ENCODE measurements at regions not wholly inside any gene's neighbourhood (a gene's known extent, or its start where the extent isn't known, plus 50 kb on each side); places are given as distances from the start of the nearest gene placed in this dataset.
"Not testable (repeated sequence)": the region's sequence is repeated elsewhere in the genome, so short reads cannot be mapped to it uniquely, and the experiment has no call there.

DNA sequence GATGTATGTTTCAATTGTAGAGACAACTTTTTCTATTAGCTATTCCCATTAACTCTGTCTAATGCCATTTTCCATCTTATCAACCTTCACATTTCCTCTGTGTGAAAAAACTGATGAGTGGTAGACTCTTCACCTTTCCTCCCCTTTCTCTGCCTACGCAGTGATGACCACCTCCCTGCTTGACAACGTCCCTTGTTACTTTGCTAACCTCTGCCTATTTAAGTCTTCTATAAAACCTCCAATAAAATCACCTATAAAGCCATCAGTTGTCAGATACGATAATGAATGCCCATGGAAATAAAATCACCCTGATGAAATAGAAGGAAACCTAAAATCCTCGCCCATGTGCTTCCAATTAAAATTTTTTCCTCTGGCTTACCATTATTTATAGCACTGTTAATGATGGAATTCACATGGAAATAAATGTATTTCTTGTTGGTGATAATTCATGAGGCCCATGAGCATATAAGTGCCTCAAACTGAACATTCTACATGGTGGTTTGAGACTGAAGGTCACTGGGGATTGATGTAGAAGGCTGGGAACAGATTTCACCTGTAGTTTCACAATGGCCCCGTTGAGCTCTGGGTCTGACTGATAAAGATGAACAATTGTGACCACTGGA lies 1454.0 kb upstream of the SEL1L start:
- H3K36me3 ChIP-seq (ENCODE audit: insufficient read depth, low read length), result no peaks in the 10 kb centered on the region
- no peaks in the 10 kb centered on the region for H3K9me2 ChIP-seq (replicated peaks; ENCODE audit: insufficient read depth, low read length)
- no peaks in the 10 kb centered on the region for H3K9me3 ChIP-seq (ENCODE audit: low read length)
- no peaks in the 10 kb centered on the region for H3K4me1 ChIP-seq (ENCODE audit: low read length)
- no peak for DNase-seq
- H3K4me3 ChIP-seq (ENCODE audit: low read length), result no peak overlapping the region
- H2AFZ ChIP-seq (ENCODE audit: low read length), result no peak overlapping the region
- no peak overlapping the region for H3K9ac ChIP-seq (ENCODE audit: low read length)
- H3K79me2 ChIP-seq (ENCODE audit: low read length), result no peaks in the 10 kb centered on the region
- H3K27ac ChIP-seq (ENCODE audit: low read length), result no peak overlapping the region
- H3K27me3 ChIP-seq (ENCODE audit: low read length), result no peaks in the 10 kb centered on the region
- H3K4me2 ChIP-seq (ENCODE audit: low read depth, low read length, poor library complexity, severe bottlenecking), result no peak overlapping the region
- no peaks in the 10 kb centered on the region for H4K20me1 ChIP-seq (ENCODE audit: insufficient read depth, low read depth, low read length)

DNA sequence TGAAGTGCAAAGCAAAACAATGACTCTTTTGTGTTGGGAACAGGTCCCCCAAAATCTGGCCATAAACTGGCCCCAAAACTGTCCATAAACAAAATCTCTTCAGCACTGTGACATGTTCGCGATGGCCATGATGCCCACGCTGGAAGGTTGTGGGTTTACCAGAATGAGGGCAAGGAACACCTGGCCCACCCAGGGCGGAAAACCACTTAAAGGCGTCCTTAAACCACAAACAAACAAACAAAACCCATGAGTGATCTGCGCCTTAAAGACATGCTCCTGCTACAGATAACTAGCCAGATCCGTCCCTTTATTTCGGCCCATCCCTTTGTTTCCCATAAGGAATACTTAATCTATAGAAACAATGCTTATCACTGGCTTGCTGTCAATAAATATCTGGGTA lies 1460.9 kb upstream of the SEL1L start:
- H3K9me2 ChIP-seq (replicated peaks; ENCODE audit: insufficient read depth, low read length); H3K27ac ChIP-seq (ENCODE audit: low read length); H3K27me3 ChIP-seq (ENCODE audit: low read length); H2AFZ ChIP-seq (ENCODE audit: low read length); H3K79me2 ChIP-seq (ENCODE audit: low read length); H3K36me3 ChIP-seq (ENCODE audit: insufficient read depth, low read length); H3K4me3 ChIP-seq (ENCODE audit: low read length); H4K20me1 ChIP-seq (ENCODE audit: insufficient read depth, low read depth, low read length); H3K4me1 ChIP-seq (ENCODE audit: low read length); H3K9me3 ChIP-seq (ENCODE audit: low read length); H3K9ac ChIP-seq (ENCODE audit: low read length); DNase-seq; H3K4me2 ChIP-seq (ENCODE audit: low read depth, low read length, poor library complexity, severe bottlenecking): not testable (repeated sequence)

DNA sequence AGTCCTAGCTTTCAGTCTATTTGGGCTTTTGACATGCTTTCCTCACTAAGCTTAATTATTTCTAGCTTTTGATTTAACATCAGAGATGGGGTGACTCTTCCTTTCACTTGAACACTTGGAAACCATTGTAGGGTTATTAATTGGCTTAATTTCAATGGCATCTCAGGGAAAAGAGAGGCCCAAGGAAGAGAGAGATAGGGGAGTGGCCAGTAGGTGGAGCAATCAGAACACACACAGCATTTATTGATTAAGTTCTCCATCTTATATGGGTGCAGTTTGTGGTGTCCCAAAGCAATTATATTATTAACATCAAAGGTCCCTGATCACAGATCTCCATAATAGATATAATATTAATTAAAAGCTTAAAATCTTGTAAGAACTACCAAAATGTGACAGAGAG lies 1466.1 kb upstream of the SEL1L start:
- no peaks in the 10 kb centered on the region for H3K4me1 ChIP-seq (ENCODE audit: low read length)
- no peaks in the 10 kb centered on the region for H3K27me3 ChIP-seq (ENCODE audit: low read length)
- no peak overlapping the region for H3K9ac ChIP-seq (ENCODE audit: low read length)
- no peak overlapping the region for H3K4me2 ChIP-seq (ENCODE audit: low read depth, low read length, poor library complexity, severe bottlenecking)
- H3K4me3 ChIP-seq (ENCODE audit: low read length), result no peak overlapping the region
- H3K9me3 ChIP-seq (ENCODE audit: low read length), result no peaks in the 10 kb centered on the region
- H3K9me2 ChIP-seq (replicated peaks; ENCODE audit: insufficient read depth, low read length), result no peaks in the 10 kb centered on the region
- no peaks in the 10 kb centered on the region for H4K20me1 ChIP-seq (ENCODE audit: insufficient read depth, low read depth, low read length)
- no peak overlapping the region for H3K27ac ChIP-seq (ENCODE audit: low read length)
- H2AFZ ChIP-seq (ENCODE audit: low read length), result no peak overlapping the region
- no peaks in the 10 kb centered on the region for H3K36me3 ChIP-seq (ENCODE audit: insufficient read depth, low read length)
- H3K79me2 ChIP-seq (ENCODE audit: low read length), result no peaks in the 10 kb centered on the region
- peak; percentile 59 for DNase-seq

DNA sequence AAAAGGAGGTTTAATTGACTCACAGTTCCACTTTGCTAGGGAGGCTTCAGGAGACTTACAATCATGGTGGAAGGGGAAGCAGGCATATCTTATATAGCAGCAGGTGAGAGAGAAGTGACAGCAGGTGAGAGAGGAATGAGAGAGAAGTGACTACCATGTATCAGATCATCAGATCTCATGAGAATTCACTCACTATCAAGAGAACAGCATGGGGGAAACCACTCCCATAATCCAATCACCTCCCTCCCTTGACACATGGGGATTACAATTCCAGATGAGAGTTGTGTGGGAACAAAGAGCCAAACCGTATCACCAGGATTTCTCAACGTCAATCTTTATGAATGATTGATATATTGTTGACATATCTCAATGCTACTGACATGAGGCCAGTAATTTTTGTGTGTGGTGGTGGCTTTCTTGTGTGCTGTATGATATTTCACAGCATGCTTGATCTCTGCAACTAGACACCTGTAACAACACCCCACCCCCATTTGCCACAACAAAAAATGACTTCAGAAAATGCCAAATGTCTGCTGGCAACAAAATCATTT lies 1470.9 kb upstream of the SEL1L start:
- Histone ChIP-seq H3K9me2 (replicated peaks; ENCODE audit: insufficient read depth, low read length) (no peaks in the 10 kb centered on the region), H4K20me1 (ENCODE audit: insufficient read depth, low read depth, low read length) (no peaks in the 10 kb centered on the region), H3K4me3 (ENCODE audit: low read length) (no peak overlapping the region), H3K27ac (ENCODE audit: low read length) (no peak overlapping the region), H3K4me2 (ENCODE audit: low read depth, low read length, poor library complexity, severe bottlenecking) (no peak overlapping the region), H3K27me3 (ENCODE audit: low read length) (no peaks in the 10 kb centered on the region), H3K9ac (ENCODE audit: low read length) (no peak overlapping the region), H3K9me3 (ENCODE audit: low read length) (no peaks in the 10 kb centered on the region), H2AFZ (ENCODE audit: low read length) (no peak overlapping the region), H3K4me1 (ENCODE audit: low read length) (no peaks in the 10 kb centered on the region), H3K79me2 (ENCODE audit: low read length) (no peaks in the 10 kb centered on the region), H3K36me3 (ENCODE audit: insufficient read depth, low read length) (no peaks in the 10 kb centered on the region)
- no peak for DNase-seq

DNA sequence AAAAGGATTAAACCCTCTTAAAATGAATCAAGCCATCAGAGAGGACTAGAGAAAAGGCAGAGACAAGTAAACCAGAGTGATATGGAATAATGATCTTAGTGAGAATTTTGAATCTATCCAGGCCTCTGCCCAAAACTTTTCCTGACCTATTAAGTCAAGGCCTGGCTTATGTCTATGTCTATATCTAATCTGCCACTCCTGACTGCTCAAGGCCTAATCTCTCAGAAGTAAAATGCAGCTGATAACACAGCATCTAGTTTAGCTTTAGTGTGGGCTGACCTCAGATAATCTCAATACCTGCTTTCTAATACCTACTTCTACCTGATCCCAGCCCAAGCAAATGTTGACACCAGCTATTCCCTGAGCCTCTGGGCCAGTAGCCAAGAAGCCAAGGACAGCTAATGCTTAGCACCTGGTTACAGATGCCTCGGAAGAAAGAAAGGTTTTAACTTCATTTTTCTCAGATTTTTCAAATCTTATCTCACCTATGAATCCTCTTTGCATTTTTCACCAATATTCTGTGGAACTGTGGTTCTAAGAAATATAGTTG lies 1472.5 kb upstream of the SEL1L start:
- no peak for DNase-seq
- Histone ChIP-seq H3K4me3 (ENCODE audit: low read length) (no peak overlapping the region), H3K4me2 (ENCODE audit: low read depth, low read length, poor library complexity, severe bottlenecking) (no peak overlapping the region), H3K79me2 (ENCODE audit: low read length) (no peaks in the 10 kb centered on the region), H4K20me1 (ENCODE audit: insufficient read depth, low read depth, low read length) (no peaks in the 10 kb centered on the region), H3K36me3 (ENCODE audit: insufficient read depth, low read length) (no peaks in the 10 kb centered on the region), H3K27ac (ENCODE audit: low read length) (no peak overlapping the region), H3K4me1 (ENCODE audit: low read length) (no peaks in the 10 kb centered on the region), H3K9ac (ENCODE audit: low read length) (no peak overlapping the region), H3K27me3 (ENCODE audit: low read length) (no peaks in the 10 kb centered on the region), H2AFZ (ENCODE audit: low read length) (no peak overlapping the region), H3K9me2 (replicated peaks; ENCODE audit: insufficient read depth, low read length) (no peaks in the 10 kb centered on the region), H3K9me3 (ENCODE audit: low read length) (no peaks in the 10 kb centered on the region)

DNA sequence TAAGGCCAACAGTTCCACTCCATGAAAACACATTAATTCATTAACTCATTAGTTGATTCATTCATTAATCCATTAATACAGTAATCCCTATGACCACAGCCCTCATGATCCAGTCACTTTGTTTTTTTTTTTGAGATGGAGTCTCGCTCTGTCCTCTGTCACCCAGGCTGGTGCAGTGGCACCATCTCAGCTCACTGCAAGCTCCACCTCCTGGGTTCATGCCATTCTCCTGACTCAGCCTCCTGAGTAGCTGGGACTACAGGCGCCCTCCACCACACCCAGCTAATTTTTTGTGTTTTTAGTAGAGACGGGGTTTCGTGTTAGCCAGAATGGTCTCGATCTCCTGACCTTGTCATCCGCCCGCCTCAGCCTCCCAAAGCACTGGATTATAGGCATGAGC lies 1473.4 kb upstream of the SEL1L start:
- H3K4me2 ChIP-seq (ENCODE audit: low read depth, low read length, poor library complexity, severe bottlenecking); H3K9ac ChIP-seq (ENCODE audit: low read length); H3K4me3 ChIP-seq (ENCODE audit: low read length); H3K36me3 ChIP-seq (ENCODE audit: insufficient read depth, low read length); H3K9me3 ChIP-seq (ENCODE audit: low read length); H3K79me2 ChIP-seq (ENCODE audit: low read length); H3K27me3 ChIP-seq (ENCODE audit: low read length); DNase-seq; H2AFZ ChIP-seq (ENCODE audit: low read length); H3K4me1 ChIP-seq (ENCODE audit: low read length); H3K27ac ChIP-seq (ENCODE audit: low read length); H4K20me1 ChIP-seq (ENCODE audit: insufficient read depth, low read depth, low read length); H3K9me2 ChIP-seq (replicated peaks; ENCODE audit: insufficient read depth, low read length): not testable (repeated sequence)

DNA sequence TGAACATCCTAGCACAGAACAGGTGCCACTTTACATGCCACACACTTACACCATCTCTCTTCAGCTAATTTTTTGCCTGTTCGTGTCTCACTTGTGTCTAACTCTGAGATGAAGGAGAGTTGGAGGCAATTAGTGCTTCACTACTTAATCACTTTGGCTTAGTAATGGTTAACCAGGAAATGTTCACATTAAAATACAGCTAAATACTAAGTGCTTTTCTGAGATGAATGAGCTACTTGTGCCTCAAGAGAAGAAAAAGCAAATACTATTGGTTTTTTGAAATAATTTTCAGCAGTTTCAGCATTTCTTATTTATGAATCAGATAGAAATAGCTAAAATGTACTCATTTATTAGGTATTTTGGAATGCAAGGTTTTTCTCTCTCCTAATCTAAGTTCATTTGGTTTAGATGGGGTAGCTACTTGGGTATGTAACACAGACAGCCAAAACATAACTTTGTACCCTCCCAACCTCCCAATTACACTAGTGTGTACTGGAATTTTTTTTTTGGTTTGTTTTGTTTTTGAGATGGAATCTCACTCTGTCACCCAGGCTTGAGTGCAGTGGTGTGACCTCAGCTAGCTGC lies 1474.1 kb upstream of the SEL1L start:
- Histone ChIP-seq H3K9me2 (replicated peaks; ENCODE audit: insufficient read depth, low read length) (no peaks in the 10 kb centered on the region), H3K4me1 (ENCODE audit: low read length) (no peaks in the 10 kb centered on the region), H4K20me1 (ENCODE audit: insufficient read depth, low read depth, low read length) (no peaks in the 10 kb centered on the region), H3K9ac (ENCODE audit: low read length) (no peak overlapping the region), H3K4me2 (ENCODE audit: low read depth, low read length, poor library complexity, severe bottlenecking) (no peak overlapping the region), H3K27ac (ENCODE audit: low read length) (no peak overlapping the region), H3K27me3 (ENCODE audit: low read length) (no peaks in the 10 kb centered on the region), H3K79me2 (ENCODE audit: low read length) (no peaks in the 10 kb centered on the region), H3K36me3 (ENCODE audit: insufficient read depth, low read length) (no peaks in the 10 kb centered on the region), H2AFZ (ENCODE audit: low read length) (no peak overlapping the region), H3K9me3 (ENCODE audit: low read length) (no peaks in the 10 kb centered on the region), H3K4me3 (ENCODE audit: low read length) (no peak overlapping the region)
- DNase-seq, result no peak

DNA sequence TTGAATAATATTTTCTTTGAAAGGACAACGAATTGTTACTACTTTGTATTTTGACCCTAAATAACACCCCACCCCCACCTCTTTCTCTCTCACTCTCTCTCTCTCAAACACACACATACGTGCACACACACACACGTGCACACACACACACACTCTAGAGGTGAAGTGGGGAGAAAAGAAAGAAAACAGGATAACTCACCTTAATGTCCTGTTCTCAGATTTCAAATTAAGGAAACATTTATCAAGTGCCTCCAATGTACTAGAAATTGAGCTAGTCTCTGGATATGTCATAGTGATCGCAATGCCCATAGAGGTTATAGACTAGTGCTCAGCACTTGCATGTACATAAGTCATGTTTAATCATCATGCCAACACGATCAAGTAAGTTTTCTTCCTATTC lies 1483.6 kb upstream of the SEL1L start:
- no peak overlapping the region for H3K4me2 ChIP-seq (ENCODE audit: low read depth, low read length, poor library complexity, severe bottlenecking)
- no peaks in the 10 kb centered on the region for H3K79me2 ChIP-seq (ENCODE audit: low read length)
- DNase-seq, result no peak
- H3K9me3 ChIP-seq (ENCODE audit: low read length), result no peaks in the 10 kb centered on the region
- no peak overlapping the region for H3K4me3 ChIP-seq (ENCODE audit: low read length)
- no peak overlapping the region for H3K27ac ChIP-seq (ENCODE audit: low read length)
- H3K4me1 ChIP-seq (ENCODE audit: low read length), result no peaks in the 10 kb centered on the region
- H3K9me2 ChIP-seq (replicated peaks; ENCODE audit: insufficient read depth, low read length), result no peaks in the 10 kb centered on the region
- no peaks in the 10 kb centered on the region for H4K20me1 ChIP-seq (ENCODE audit: insufficient read depth, low read depth, low read length)
- no peaks in the 10 kb centered on the region for H3K36me3 ChIP-seq (ENCODE audit: insufficient read depth, low read length)
- no peak overlapping the region for H3K9ac ChIP-seq (ENCODE audit: low read length)
- H2AFZ ChIP-seq (ENCODE audit: low read length), result no peak overlapping the region
- H3K27me3 ChIP-seq (ENCODE audit: low read length), result no peaks in the 10 kb centered on the region
